H9 (cell line): ENCODE measurements at regions not wholly inside any gene's neighbourhood (a gene's known extent, or its start where the extent isn't known, plus 50 kb on each side); places are given as distances from the start of the nearest gene placed in this dataset.

Experiments used
- DNase-seq: peaks from one replicate; pipeline ENCODE4 v3.0.0-alpha.2; 2017
- H2AFZ ChIP-seq: one replicate; pipeline ENCODE4 v1.6.1; 2013; ENCODE audit warnings: mild to moderate bottlenecking, low read length, control low read depth, moderate library complexity
- H2AK5ac ChIP-seq: 2 replicates; pipeline ENCODE4 v1.6.1; 2013; ENCODE audit warnings: low read length, control low read depth, mixed read lengths; ENCODE audit not compliant: insufficient read length
- H2BK120ac ChIP-seq: one replicate; pipeline ENCODE4 v1.6.1; 2013; ENCODE audit warnings: low read depth, mild to moderate bottlenecking, low read length, control low read depth, inconsistent platforms; ENCODE audit not compliant: poor library complexity, severe bottlenecking
- H2BK12ac ChIP-seq: 2 replicates; pipeline ENCODE4 v1.6.1; 2013; ENCODE audit warnings: low read length, control low read depth, mixed read lengths, low read depth; ENCODE audit not compliant: insufficient read length
- H2BK15ac ChIP-seq: 2 replicates; pipeline ENCODE4 v1.6.1; 2013; ENCODE audit warnings: low read depth, low read length, control low read depth
- H2BK20ac ChIP-seq: one replicate; pipeline ENCODE4 v1.6.1; 2013; ENCODE audit warnings: low read depth, mild to moderate bottlenecking, low read length, control low read depth, inconsistent platforms; ENCODE audit not compliant: poor library complexity, severe bottlenecking
- H2BK5ac ChIP-seq: 2 replicates; pipeline ENCODE4 v1.6.1; 2013; ENCODE audit warnings: low read length, control low read depth, mixed read lengths; ENCODE audit not compliant: insufficient read length
- H3K14ac ChIP-seq: 2 replicates; pipeline ENCODE4 v1.6.1; 2013; ENCODE audit warnings: low read length, control low read depth; ENCODE audit not compliant: insufficient read depth
- H3K18ac ChIP-seq: 2 replicates; pipeline ENCODE4 v1.6.1; 2013; ENCODE audit warnings: low read depth, mild to moderate bottlenecking, mixed read lengths, low read length, control low read depth; ENCODE audit not compliant: insufficient read length
- H3K23ac ChIP-seq: 2 replicates; pipeline ENCODE4 v1.6.1; 2013; ENCODE audit warnings: low read length, control low read depth, mixed read lengths, low read depth; ENCODE audit not compliant: insufficient read length
- H3K23me2 ChIP-seq: 2 replicates; pipeline ENCODE4 v1.6.1; 2013; ENCODE audit warnings: low read depth, mild to moderate bottlenecking, mixed read lengths, low read length, control low read depth; ENCODE audit not compliant: insufficient read length, poor library complexity, severe bottlenecking
- H3K27ac ChIP-seq: 2 replicates; pipeline ENCODE4 v1.5.1; 2013; ENCODE audit warnings: low read length, control low read depth, mixed read lengths, low read depth; ENCODE audit not compliant: insufficient read length
- H3K27me3 ChIP-seq: 2 replicates; pipeline ENCODE4 v1.6.1; 2013; ENCODE audit warnings: low read length, control low read depth, inconsistent platforms; ENCODE audit not compliant: insufficient read depth
- H3K4ac ChIP-seq: 2 replicates; pipeline ENCODE4 v1.6.1; 2013; ENCODE audit warnings: low read depth, mild to moderate bottlenecking, control low read depth, inconsistent platforms, low read length, moderate library complexity
- H3K4me1 ChIP-seq: 2 replicates; pipeline ENCODE4 v1.6.1; 2013; ENCODE audit warnings: low read length, control low read depth, inconsistent platforms; ENCODE audit not compliant: insufficient read depth
- H3K4me2 ChIP-seq: 2 replicates; pipeline ENCODE4 v1.6.1; 2013; ENCODE audit warnings: low read length, control low read depth, mixed read lengths; ENCODE audit not compliant: insufficient read length, insufficient read depth
- H3K56ac ChIP-seq: 2 replicates; pipeline ENCODE4 v1.6.1; 2013; ENCODE audit warnings: low read depth, mild to moderate bottlenecking, mixed read lengths, low read length, control low read depth; ENCODE audit not compliant: insufficient read length
- H3K79me1 ChIP-seq: 2 replicates; pipeline ENCODE4 v1.6.1; 2013; ENCODE audit warnings: low read depth, mild to moderate bottlenecking, moderate library complexity, low read length, control low read depth, inconsistent platforms; ENCODE audit not compliant: insufficient read depth, poor library complexity, severe bottlenecking
- H3K79me2 ChIP-seq: 2 replicates; pipeline ENCODE4 v1.6.1; 2013; ENCODE audit warnings: low read length, control low read depth, inconsistent platforms; ENCODE audit not compliant: insufficient read depth
- H3K9ac ChIP-seq: 2 replicates; pipeline ENCODE4 v1.6.1; 2013; ENCODE audit warnings: low read length, control low read depth, mixed read lengths; ENCODE audit not compliant: insufficient read length; ENCODE audit errors: extremely low read depth
- H3K9me3 ChIP-seq: one replicate; pipeline ENCODE4 v1.6.1; 2013; ENCODE audit warnings: low read depth, low read length, inconsistent platforms; ENCODE audit not compliant: control insufficient read depth
- H3T11ph ChIP-seq: one replicate; pipeline ENCODE4 v1.6.1; 2013; ENCODE audit warnings: mild to moderate bottlenecking, low read length, control low read depth, inconsistent platforms
- H4K20me1 ChIP-seq: one replicate; pipeline ENCODE4 v1.6.1; 2013; ENCODE audit not compliant: control insufficient read depth, insufficient read length, insufficient read depth
- H4K5ac ChIP-seq: 2 replicates; pipeline ENCODE4 v1.6.1; 2013; ENCODE audit warnings: low read depth, mild to moderate bottlenecking, mixed read lengths, low read length, control low read depth; ENCODE audit not compliant: insufficient read length
- H4K8ac ChIP-seq: replicated peaks from 2 replicates; pipeline ENCODE4 v1.6.1; 2013; ENCODE audit warnings: low read length, control low read depth, mixed read lengths, low read depth; ENCODE audit not compliant: insufficient read length
- H4K91ac ChIP-seq: 2 replicates; pipeline ENCODE4 v1.6.1; 2013; ENCODE audit warnings: low read depth, mild to moderate bottlenecking, moderate library complexity, mixed read lengths, low read length, control low read depth; ENCODE audit not compliant: insufficient read length
- H3K27ac Mint-ChIP-seq, 3 experiments: 2 replicates in 2 of 3; 3 replicates in 1 of 3; pipeline ENCODE4 v1.8.0; 2020 to 2021; ENCODE audit warnings: mixed read lengths in 3 of 3, mild to moderate bottlenecking in 1 of 3, moderate library complexity in 1 of 3
- H3K27me3 Mint-ChIP-seq: 2 replicates; pipeline ENCODE4 v1.8.0; 2021; ENCODE audit warnings: low read depth, mild to moderate bottlenecking, moderate library complexity, mixed read lengths
- H3K36me3 Mint-ChIP-seq, 3 experiments: 2 replicates in 2 of 3; 3 replicates in 1 of 3; pipeline ENCODE4 v1.8.0; 2020 to 2021; ENCODE audit warnings: low read depth in 3 of 3, mixed read lengths in 3 of 3; ENCODE audit not compliant: insufficient read depth in 1 of 3
- H3K4me1 Mint-ChIP-seq, 2 experiments: 2 replicates each; pipeline ENCODE4 v1.8.0; 2020; ENCODE audit warnings: mixed read lengths in 2 of 2
- H3K4me3 Mint-ChIP-seq, 2 experiments: 2 replicates in 1 of 2; 3 replicates in 1 of 2; pipeline ENCODE4 v1.8.0; 2020 to 2021; ENCODE audit warnings: mild to moderate bottlenecking in 2 of 2, mixed read lengths in 2 of 2, moderate library complexity in 1 of 2
- H3K9me3 Mint-ChIP-seq, 2 experiments: 2 replicates in 1 of 2; 3 replicates in 1 of 2; pipeline ENCODE4 v1.8.0; 2020; ENCODE audit warnings: mild to moderate bottlenecking in 2 of 2, mixed read lengths in 2 of 2, moderate library complexity in 1 of 2
- CTCF ChIP-seq: fragments of 200-600 bp; sonication (generic); conservative IDR thresholded peaks from 3 replicates; pipeline ENCODE4 v1.8.0; 2021; ENCODE audit warnings: antibody characterized with exemption, mild to moderate bottlenecking
- WGBS: extraction: QIAGEN DNeasy Blood & Tissue Kit; methylation state at CpG from one replicate; pipeline ENCODE4 v1.1.7; 2013; ENCODE audit warnings: missing lambda C conversion rate, low lambda C conversion rate, mixed read lengths; ENCODE audit not compliant: insufficient read length; ENCODE audit errors: extremely low coverage; 5-methylcytosine and 5-hydroxymethylcytosine counted together

GRCh38 chr10:10618139-10618538, 399.5 kb upstream of the CELF2 start:
- Histone ChIP-seq H3K79me1 (no peaks in the 10 kb centered on the region), H2AK5ac (no peak overlapping the region), H3K9me3 (no peaks in the 10 kb centered on the region), H3K56ac (no peak overlapping the region), H4K20me1 (no peaks in the 10 kb centered on the region), H3K27me3 (no peaks in the 10 kb centered on the region), H3K14ac (no peak overlapping the region), H2AFZ (no peak overlapping the region), H3T11ph (no peak overlapping the region), H3K18ac (no peak overlapping the region), H3K4me2 (no peak overlapping the region), H2BK12ac (no peak overlapping the region), H3K4me1 (no peaks in the 10 kb centered on the region), H4K5ac (no peak overlapping the region), H4K91ac (no peak overlapping the region), H2BK120ac (no peak overlapping the region), H3K9ac (no peak overlapping the region), H3K79me2 (no peaks in the 10 kb centered on the region), H3K4ac (no peak overlapping the region), H3K23ac (no peak overlapping the region), H3K27ac (no peak overlapping the region), H2BK20ac (no peak overlapping the region), H2BK15ac (no peak overlapping the region), H3K23me2 (no peaks in the 10 kb centered on the region), H2BK5ac (no peak overlapping the region), H4K8ac (no peak overlapping the region)
- WGBS: no CpG with 5 or more reads among the region's 1 CpG
- TF ChIP-seq CTCF: no peak
- H3K4me3 Mint-ChIP-seq: no peak overlapping the region
- H3K4me1 Mint-ChIP-seq: no peaks in the 10 kb centered on the region
- no peaks in the 10 kb centered on the region for H3K36me3 Mint-ChIP-seq
- no peak overlapping the region for H3K27ac Mint-ChIP-seq
- no peak for DNase-seq
- H3K9me3 Mint-ChIP-seq: 0 out of 5 replicates have a peak, but pooled peaks cover 0 to 3% of the 10 kb centered on the region in 2 experiments
- no peaks in the 10 kb centered on the region for H3K27me3 Mint-ChIP-seq
